Erythroblast (primary cell): ENCODE measurements at regions not wholly inside any gene's neighbourhood (a gene's known extent, or its start where the extent isn't known, plus 50 kb on each side); places are given as distances from the start of the nearest gene placed in this dataset.

Experiments used
- DNase-seq, 2 experiments: peaks; one replicate each; lab custom pipeline; 2025; lab: John Stamatoyannopoulos, UW
- GATA1 ChIP-seq: IDR thresholded peaks from 2 replicates; pipeline ENCODE4 v1.6.1; 2011; ENCODE audit warnings: low read depth, mild to moderate bottlenecking, control low read depth, low read length, moderate library complexity
- POLR2A ChIP-seq: IDR thresholded peaks from 2 replicates; pipeline ENCODE4 v1.6.1; 2011; ENCODE audit warnings: mild to moderate bottlenecking, low read length

GRCh38 chr2:8088810-8089209, 593.0 kb upstream of the ID2 start:
- TF ChIP-seq POLR2A (no peak), GATA1 (no peak)
- DNase-seq = no peak

GRCh38 chr2:8089596-8089995, 592.3 kb upstream of the ID2 start:
- no peak for TF ChIP-seq GATA1
- no peak for TF ChIP-seq POLR2A
- DNase-seq = peak in 1 of 2 experiments; percentile 13

- TF ChIP-seq GATA1 (no peak), POLR2A (no peak)
- peak; percentile 46 to 67 for DNase-seq
These were observed 590.8 kb upstream of the ID2 start for GRCh38 chr2:8090748-8091700.

GRCh38 chr2:8094526-8094925, 587.3 kb upstream of the ID2 start:
- DNase-seq = no peak
- TF ChIP-seq GATA1 (no peak), POLR2A (no peak)

GRCh38 chr2:8095978-8096377, 585.9 kb upstream of the ID2 start:
- TF ChIP-seq POLR2A (no peak), GATA1 (no peak)
- no peak for DNase-seq

- TF ChIP-seq POLR2A = no peak
- TF ChIP-seq GATA1 = no peak
- DNase-seq = no peak
These were observed 585.4 kb upstream of the ID2 start for GRCh38 chr2:8096484-8096883.

- TF ChIP-seq GATA1 (no peak), POLR2A (no peak)
- no peak for DNase-seq
These were observed 583.2 kb upstream of the ID2 start for GRCh38 chr2:8098476-8099266.

- DNase-seq = no peak
- no peak for TF ChIP-seq POLR2A
- TF ChIP-seq GATA1 = no peak
These were observed 582.6 kb upstream of the ID2 start for GRCh38 chr2:8099267-8099582.

GRCh38 chr2:8101614-8102277, 580.1 kb upstream of the ID2 start:
- no peak for DNase-seq
- TF ChIP-seq GATA1 (no peak), POLR2A (no peak)

GRCh38 chr2:8102470-8102869, 579.4 kb upstream of the ID2 start:
- no peak for TF ChIP-seq POLR2A
- TF ChIP-seq GATA1 = no peak
- DNase-seq = no peak

- TF ChIP-seq GATA1 = no peak
- no peak for TF ChIP-seq POLR2A
- no peak for DNase-seq
These were observed 578.7 kb upstream of the ID2 start for GRCh38 chr2:8103085-8103708.

- DNase-seq = peak; percentile 12 to 16
- TF ChIP-seq POLR2A (no peak), GATA1 (no peak)
These were observed 574.7 kb upstream of the ID2 start for GRCh38 chr2:8107150-8107549.

- DNase-seq = no peak
These were observed 574.1 kb upstream of the ID2 start for GRCh38 chr2:8107621-8108378.

More at GRCh38 chr2:8107621-8108378, 574.1 kb upstream of the ID2 start:
- TF ChIP-seq POLR2A (no peak), GATA1 (no peak)
